Omental fat pad (tissue), 3 donors: ENCODE measurements at regions not wholly inside any gene's neighbourhood (a gene's known extent, or its start where the extent isn't known, plus 50 kb on each side); places are given as distances from the start of the nearest gene placed in this dataset.
"Not testable (repeated sequence)": the region's sequence is repeated elsewhere in the genome, so short reads cannot be mapped to it uniquely, and the experiment has no call there.

ENCODE experiments used
- ATAC-seq: fragments of 150-250 bp; one replicate; pipeline ENCODE4 v1.9.1; 2016; ENCODE audit warnings: mild to moderate bottlenecking, moderate library complexity; ENCODE audit not compliant: low FRiP score
- DNase-seq: peaks from one replicate; pipeline ENCODE4 v3.0.0-alpha.2; 2019; ENCODE audit warnings: low spot score
- TF ChIP-seq, protein P1 (sequence below), 3 donors: fragments of 450-650 bp; IDR thresholded peaks; one replicate each; pipeline ENCODE4 v1.5.1; 2016 to 2017; ENCODE audit warnings: antibody characterized with exemption in 3 of 3, mild to moderate bottlenecking in 3 of 3, moderate library complexity in 2 of 3

DNA sequence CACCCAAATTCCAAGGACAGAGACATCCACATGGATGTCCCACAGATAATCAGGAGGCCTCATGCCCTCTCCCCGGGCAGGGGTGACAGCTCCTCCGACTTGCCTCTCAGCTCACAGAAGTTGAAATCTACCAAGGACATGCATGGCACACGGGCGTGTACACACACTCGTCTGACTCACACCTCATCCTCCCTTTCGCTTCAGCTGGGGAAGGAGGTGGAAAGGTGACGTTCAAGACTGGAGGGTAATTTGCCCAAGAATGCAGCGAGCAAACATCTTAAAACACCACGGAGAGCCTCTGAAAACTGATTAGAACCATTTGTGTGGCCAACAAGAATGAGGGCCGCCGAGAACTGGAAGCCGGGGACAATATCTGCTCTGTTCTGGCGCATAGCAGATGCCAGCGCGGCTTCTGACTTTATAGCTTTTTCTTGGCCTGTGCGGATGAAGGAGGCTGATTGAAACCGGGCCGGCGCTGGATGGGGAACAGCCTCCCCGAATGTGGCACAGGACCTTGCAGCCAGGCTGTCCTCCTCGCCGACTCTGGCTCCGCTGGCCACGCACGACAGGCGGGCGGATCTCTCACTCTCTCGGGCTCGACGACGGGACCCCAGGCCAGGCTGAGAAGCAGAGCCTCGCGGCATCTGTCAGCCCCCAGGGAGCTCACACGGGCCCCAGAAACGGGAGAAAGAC, 100.9 kb downstream of the C16orf95 start:
- ATAC-seq = no peak
- no peak for DNase-seq
- TF ChIP-seq, protein P1, sequence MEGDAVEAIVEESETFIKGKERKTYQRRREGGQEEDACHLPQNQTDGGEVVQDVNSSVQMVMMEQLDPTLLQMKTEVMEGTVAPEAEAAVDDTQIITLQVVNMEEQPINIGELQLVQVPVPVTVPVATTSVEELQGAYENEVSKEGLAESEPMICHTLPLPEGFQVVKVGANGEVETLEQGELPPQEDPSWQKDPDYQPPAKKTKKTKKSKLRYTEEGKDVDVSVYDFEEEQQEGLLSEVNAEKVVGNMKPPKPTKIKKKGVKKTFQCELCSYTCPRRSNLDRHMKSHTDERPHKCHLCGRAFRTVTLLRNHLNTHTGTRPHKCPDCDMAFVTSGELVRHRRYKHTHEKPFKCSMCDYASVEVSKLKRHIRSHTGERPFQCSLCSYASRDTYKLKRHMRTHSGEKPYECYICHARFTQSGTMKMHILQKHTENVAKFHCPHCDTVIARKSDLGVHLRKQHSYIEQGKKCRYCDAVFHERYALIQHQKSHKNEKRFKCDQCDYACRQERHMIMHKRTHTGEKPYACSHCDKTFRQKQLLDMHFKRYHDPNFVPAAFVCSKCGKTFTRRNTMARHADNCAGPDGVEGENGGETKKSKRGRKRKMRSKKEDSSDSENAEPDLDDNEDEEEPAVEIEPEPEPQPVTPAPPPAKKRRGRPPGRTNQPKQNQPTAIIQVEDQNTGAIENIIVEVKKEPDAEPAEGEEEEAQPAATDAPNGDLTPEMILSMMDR (IDR thresholded peaks at IDR 0.05) = no peak

DNA sequence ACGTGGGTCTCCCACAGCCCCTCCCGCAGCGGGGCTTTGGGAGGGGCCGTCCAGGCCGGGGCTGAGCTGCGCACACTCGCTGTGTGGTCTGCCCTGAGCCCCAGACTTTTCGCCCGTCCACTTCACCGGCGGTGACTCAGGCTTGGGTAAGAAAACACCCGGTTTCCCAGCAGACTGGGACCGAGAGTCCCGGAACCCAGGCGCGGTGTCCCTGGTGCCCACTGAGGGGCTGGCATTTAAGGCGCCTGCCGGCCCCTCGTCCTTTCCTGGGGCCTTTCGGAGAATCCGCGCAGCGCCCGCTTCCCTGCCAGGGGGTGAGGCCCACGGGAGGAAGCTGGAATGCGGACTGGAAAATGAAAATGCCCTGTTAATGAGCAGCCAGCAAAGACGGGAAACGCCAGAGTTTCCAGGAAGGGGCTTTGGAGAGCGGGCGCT, 100.3 kb downstream of the C16orf95 start:
- ATAC-seq (peak; percentile 13), DNase-seq (no peak)
- TF ChIP-seq, protein P1 (IDR thresholded peaks at IDR 0.05) = no peak

DNA sequence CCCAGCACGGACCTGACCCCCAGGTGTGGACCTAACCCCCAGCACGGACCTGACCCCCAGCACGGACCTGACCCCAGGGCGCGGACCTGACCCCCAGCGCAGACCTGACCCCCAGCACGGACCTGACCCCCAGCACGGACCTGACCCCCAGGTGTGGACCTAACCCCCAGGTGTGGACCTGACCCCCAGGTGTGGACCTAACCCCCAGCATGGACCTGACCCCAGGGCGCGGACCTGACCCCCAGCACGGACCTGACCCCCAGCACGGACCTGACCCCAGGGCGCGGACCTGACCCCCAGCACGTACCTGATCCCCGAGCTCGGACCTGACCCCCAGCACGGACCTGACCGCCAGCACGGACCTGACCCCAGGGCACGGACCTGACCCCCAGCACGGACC, 99.4 kb downstream of the C16orf95 start:
- DNase-seq, ATAC-seq: not testable (repeated sequence)

DNA sequence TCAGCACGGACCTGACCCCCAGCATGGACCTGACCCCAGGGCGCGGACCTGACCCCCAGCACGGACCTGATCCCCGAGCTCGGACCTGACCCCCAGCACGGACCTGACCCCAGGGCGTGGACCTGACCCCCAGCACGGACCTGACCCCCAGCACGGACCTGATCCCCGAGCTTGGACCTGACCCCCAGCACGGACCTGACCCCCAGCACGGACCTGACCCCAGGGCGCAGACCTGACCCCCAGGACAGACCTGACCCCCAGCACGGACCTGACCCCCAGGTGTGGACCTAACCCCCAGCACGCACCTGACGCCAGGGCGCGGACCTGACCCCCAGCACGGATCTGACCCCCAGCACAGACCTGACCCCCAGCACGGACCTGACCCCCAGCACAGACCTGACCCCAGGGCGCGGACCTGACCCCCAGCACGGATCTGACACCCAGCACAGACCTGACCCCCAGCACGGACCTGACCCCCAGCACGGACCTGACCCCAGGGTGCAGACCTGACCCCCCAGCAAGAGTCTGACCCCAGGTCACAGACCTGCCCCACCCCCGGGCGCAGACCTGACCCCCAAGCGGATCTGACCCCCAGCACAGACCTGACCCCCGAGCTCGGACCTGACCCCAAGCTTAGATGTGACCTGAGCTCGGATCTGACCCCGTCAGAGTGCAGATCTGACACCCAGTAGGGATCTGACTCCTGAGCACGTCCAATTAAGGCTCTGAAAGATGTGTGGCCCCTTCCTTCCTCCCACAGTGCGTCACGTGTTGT, 98.7 kb downstream of the C16orf95 start:
- ATAC-seq (no peak), DNase-seq (no peak)
- TF ChIP-seq, protein P1 (IDR thresholded peaks at IDR 0.05) = no peak

DNA sequence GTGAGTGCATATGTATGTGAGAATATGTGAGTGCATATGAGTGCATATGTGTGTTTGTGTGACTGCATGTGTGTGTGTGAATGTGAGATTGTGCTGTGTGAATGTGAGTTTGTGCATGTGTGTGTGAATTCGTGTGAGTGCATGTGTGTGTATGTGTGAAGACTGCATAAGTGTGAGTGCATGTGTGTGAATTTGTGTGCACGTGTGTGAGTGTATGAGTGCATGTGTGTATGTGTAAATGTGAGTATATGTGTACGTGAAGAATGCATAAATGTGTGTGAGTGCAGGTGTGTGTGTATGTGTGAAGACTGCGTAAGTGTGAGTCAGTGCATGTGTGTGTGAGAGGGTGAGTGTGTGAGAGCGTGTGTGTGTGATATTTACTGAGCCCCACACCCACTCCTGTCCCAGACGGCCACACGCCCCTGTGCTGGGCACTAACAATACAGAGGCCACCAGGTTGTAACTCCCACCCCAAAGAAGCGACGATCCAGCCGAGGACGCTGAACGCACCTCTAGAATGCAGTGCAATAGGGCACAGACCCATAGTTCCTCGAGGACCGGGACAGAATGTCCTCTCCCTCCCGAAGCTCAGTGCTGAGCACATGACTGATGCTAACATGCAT, 97.8 kb downstream of the C16orf95 start:
- ATAC-seq (no peak), DNase-seq (no peak)
- TF ChIP-seq, protein P1 (IDR thresholded peaks at IDR 0.05) = no peak

DNA sequence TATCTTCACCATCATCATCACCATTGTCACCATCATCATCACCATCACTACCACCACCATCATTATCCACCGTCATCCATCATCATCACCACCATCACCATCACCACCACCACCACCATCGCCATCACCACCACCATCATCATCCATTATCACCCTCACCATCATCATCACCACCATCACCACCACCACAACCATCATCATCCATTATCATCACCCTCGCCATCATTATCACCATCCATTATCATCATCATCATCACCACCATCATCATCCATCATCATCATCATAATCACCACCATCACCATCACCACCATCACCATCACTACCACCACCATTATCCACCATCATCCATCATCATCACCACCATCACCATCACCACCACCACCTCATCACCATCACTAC, 95.6 kb downstream of the C16orf95 start:
- DNase-seq (no peak), ATAC-seq (no peak)
- TF ChIP-seq, protein P1 (IDR thresholded peaks at IDR 0.05) = no peak

DNA sequence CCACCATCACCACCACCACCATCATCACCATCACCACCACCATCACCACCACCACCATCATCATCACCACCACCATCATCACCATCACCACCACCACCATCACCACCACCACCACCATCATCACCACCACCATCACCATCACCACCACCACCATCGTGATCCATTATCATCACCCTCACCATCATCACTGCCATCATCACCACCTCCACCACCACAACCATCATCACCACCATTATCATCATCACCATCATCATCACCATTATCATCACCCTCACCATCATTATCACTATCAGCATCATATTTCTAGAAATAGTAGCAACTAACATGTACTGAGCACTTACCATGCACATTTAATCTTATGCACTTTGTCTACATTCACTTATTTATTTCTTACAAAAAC, 94.9 kb downstream of the C16orf95 start:
- TF ChIP-seq, protein P1 (IDR thresholded peaks at IDR 0.05) = no peak
- no peak for ATAC-seq

More for the DNA sequence above, 94.9 kb downstream of the C16orf95 start:
- no peak for DNase-seq
